Esophagus squamous epithelium (tissue), 5 donors: ENCODE measurements at regions not wholly inside any gene's neighbourhood (a gene's known extent, or its start where the extent isn't known, plus 50 kb on each side); places are given as distances from the start of the nearest gene placed in this dataset.
"Not testable (repeated sequence)": the region's sequence is repeated elsewhere in the genome, so short reads cannot be mapped to it uniquely, and the experiment has no call there.

Source experiments
- DNase-seq: peaks from one replicate; lab custom pipeline; 2025; lab: John Stamatoyannopoulos, UW
- H3K27ac ChIP-seq, 4 donors: fragments of 200-600 bp; sonication (generic); one replicate each; pipeline ENCODE4 v1.5.1; 2016 to 2019; ENCODE audit warnings: mild to moderate bottlenecking in 1 of 4
- H3K27me3 ChIP-seq, 4 donors: fragments of 200-600 bp; sonication (generic); 1 replicate in 3 of 4; 2 replicates in 1 of 4; pipeline versions ENCODE4 v1.5.1 to v1.6.0; 2017 to 2021; ENCODE audit warnings: antibody characterized with exemption in 1 of 4
- H3K36me3 ChIP-seq, 3 donors: fragments of 200-600 bp; sonication (generic); one replicate each; pipeline ENCODE4 v1.5.1; 2016 to 2019
- H3K4me1 ChIP-seq, 3 donors: fragments of 200-600 bp; sonication (generic); one replicate each; pipeline ENCODE4 v1.5.1; 2017 to 2019
- H3K4me3 ChIP-seq, 4 donors: fragments of 200-600 bp; sonication (generic); 1 replicate in 3 of 4; 2 replicates in 1 of 4; pipeline ENCODE4 v1.5.1; 2016 to 2019; ENCODE audit warnings: mild to moderate bottlenecking in 2 of 4, moderate library complexity in 1 of 4
- H3K9me3 ChIP-seq, 3 donors: fragments of 200-600 bp; sonication (generic); one replicate each; pipeline ENCODE4 v1.5.1; 2016 to 2019
- CTCF ChIP-seq, 6 experiments: fragments of 450-650 bp in 4 of 6; fragments of 200-600 bp in 2 of 6; sonication (generic) in 2 of 6; IDR thresholded peaks; one replicate each; pipeline ENCODE4 v1.5.1; 2016 to 2019; ENCODE audit warnings: antibody characterized with exemption in 6 of 6, mild to moderate bottlenecking in 4 of 6, moderate library complexity in 4 of 6
- POLR2A ChIP-seq, 4 donors: fragments of 450-650 bp; IDR thresholded peaks; one replicate each; pipeline ENCODE4 v1.6.1; 2017; ENCODE audit warnings: antibody characterized with exemption in 4 of 4, mild to moderate bottlenecking in 4 of 4, moderate library complexity in 3 of 4
- WGBS, 2 donors: methylation state at CpG; one replicate each; pipeline ENCODE4 v1.1.5; 2018; 5-methylcytosine and 5-hydroxymethylcytosine counted together
- intact Hi-C: fragments of 100-400 bp; cut with DNase I; formaldehyde crosslinking; loops from one replicate; pipeline ENCODE4 v1.15.0; 2022
- donor health status: DM: yes; HTN: yes; CAD: no.

GRCh38 chrX:143231492-143231891, 205.8 kb downstream of the SPANXN4 start:
- H3K36me3 ChIP-seq, result no peaks in the 10 kb centered on the region
- intact Hi-C loops, result no loop called here
- H3K4me1 ChIP-seq, result no peaks in the 10 kb centered on the region
- no peaks in the 10 kb centered on the region for H3K27me3 ChIP-seq
- H3K4me3 ChIP-seq, result no peak overlapping the region
- DNase-seq, result no peak
- 69 to 90% methylated on average over 1 to 7 of the region's 7 CpGs for WGBS, 2 donors
- TF ChIP-seq CTCF (IDR thresholded peaks at IDR 0.05), result no peak
- TF ChIP-seq POLR2A (IDR thresholded peaks at IDR 0.05), result no peak
- H3K9me3 ChIP-seq, result peaks cover 0 to 3% (median 0%) of the 10 kb centered on the region in 3 donors
- no peak overlapping the region for H3K27ac ChIP-seq

GRCh38 chrX:143228600-143228999, 202.9 kb downstream of the SPANXN4 start:
- H3K27ac ChIP-seq, H3K27me3 ChIP-seq, intact Hi-C loops, H3K36me3 ChIP-seq, H3K4me3 ChIP-seq, H3K9me3 ChIP-seq, DNase-seq, H3K4me1 ChIP-seq: not testable (repeated sequence)
- 87% methylated on average over 18 of the region's 27 CpGs; no CpG with 5 or more reads in 1 of the 2 donors for WGBS, 2 donors

- no peak for TF ChIP-seq CTCF (IDR thresholded peaks at IDR 0.05)
- TF ChIP-seq POLR2A (IDR thresholded peaks at IDR 0.05), result no peak
- Histone ChIP-seq H3K36me3 (no peaks in the 10 kb centered on the region), H3K4me1 (no peaks in the 10 kb centered on the region), H3K4me3 (no peak overlapping the region), H3K9me3 (no peaks in the 10 kb centered on the region), H3K27me3 (no peaks in the 10 kb centered on the region), H3K27ac (no peak overlapping the region)
- no peak for DNase-seq
- WGBS, 2 donors, result 29 to 42% methylated on average over 1 of the region's 1 CpG
- intact Hi-C loops, result no loop called here
Measured at GRCh38 chrX:143206966-143207365, 181.2 kb downstream of the SPANXN4 start.

GRCh38 chrX:143171703-143172102, 146.0 kb downstream of the SPANXN4 start:
- Histone ChIP-seq H3K27me3 (no peaks in the 10 kb centered on the region), H3K4me3 (no peak overlapping the region), H3K27ac (no peak overlapping the region), H3K36me3 (no peaks in the 10 kb centered on the region), H3K4me1 (no peaks in the 10 kb centered on the region), H3K9me3 (no peaks in the 10 kb centered on the region)
- no peak for DNase-seq
- WGBS, 2 donors, result 75 to 81% methylated on average over 3 of the region's 3 CpGs
- intact Hi-C loops, result no loop called here
- TF ChIP-seq POLR2A (IDR thresholded peaks at IDR 0.05), result no peak
- no peak for TF ChIP-seq CTCF (IDR thresholded peaks at IDR 0.05)

GRCh38 chrX:143165778-143166177, 140.1 kb downstream of the SPANXN4 start:
- Histone ChIP-seq H3K36me3 (no peaks in the 10 kb centered on the region), H3K9me3 (no peaks in the 10 kb centered on the region), H3K4me3 (no peak overlapping the region), H3K27me3 (no peaks in the 10 kb centered on the region), H3K4me1 (no peaks in the 10 kb centered on the region), H3K27ac (no peak overlapping the region)
- intact Hi-C loops, result no loop called here
- no peak for DNase-seq
- WGBS, 2 donors, result 8 to 14% methylated on average over 1 of the region's 1 CpG
- TF ChIP-seq POLR2A (IDR thresholded peaks at IDR 0.05) (no peak), CTCF (IDR thresholded peaks at IDR 0.05) (no peak)

GRCh38 chrX:143139681-143140080, 114.0 kb downstream of the SPANXN4 start:
- WGBS, 2 donors, result 35 to 36% methylated on average over 2 of the region's 2 CpGs
- Histone ChIP-seq H3K4me1 (no peaks in the 10 kb centered on the region), H3K27ac (no peak overlapping the region), H3K9me3 (no peaks in the 10 kb centered on the region), H3K27me3 (no peaks in the 10 kb centered on the region), H3K36me3 (no peaks in the 10 kb centered on the region), H3K4me3 (no peak overlapping the region)
- intact Hi-C loops, result no loop called here
- no peak for TF ChIP-seq POLR2A (IDR thresholded peaks at IDR 0.05)
- TF ChIP-seq CTCF (IDR thresholded peaks at IDR 0.05), result no peak
- DNase-seq, result no peak
